Fibroblast of gingiva (primary cell): ENCODE measurements at regions not wholly inside any gene's neighbourhood (a gene's known extent, or its start where the extent isn't known, plus 50 kb on each side); places are given as distances from the start of the nearest gene placed in this dataset.
"Not testable (repeated sequence)": the region's sequence is repeated elsewhere in the genome, so short reads cannot be mapped to it uniquely, and the experiment has no call there.

ENCODE experiments used
- DNase-seq: peaks from one replicate; pipeline ENCODE4 v3.0.0-alpha.2; 2011; ENCODE audit warnings: low read depth

DNA sequence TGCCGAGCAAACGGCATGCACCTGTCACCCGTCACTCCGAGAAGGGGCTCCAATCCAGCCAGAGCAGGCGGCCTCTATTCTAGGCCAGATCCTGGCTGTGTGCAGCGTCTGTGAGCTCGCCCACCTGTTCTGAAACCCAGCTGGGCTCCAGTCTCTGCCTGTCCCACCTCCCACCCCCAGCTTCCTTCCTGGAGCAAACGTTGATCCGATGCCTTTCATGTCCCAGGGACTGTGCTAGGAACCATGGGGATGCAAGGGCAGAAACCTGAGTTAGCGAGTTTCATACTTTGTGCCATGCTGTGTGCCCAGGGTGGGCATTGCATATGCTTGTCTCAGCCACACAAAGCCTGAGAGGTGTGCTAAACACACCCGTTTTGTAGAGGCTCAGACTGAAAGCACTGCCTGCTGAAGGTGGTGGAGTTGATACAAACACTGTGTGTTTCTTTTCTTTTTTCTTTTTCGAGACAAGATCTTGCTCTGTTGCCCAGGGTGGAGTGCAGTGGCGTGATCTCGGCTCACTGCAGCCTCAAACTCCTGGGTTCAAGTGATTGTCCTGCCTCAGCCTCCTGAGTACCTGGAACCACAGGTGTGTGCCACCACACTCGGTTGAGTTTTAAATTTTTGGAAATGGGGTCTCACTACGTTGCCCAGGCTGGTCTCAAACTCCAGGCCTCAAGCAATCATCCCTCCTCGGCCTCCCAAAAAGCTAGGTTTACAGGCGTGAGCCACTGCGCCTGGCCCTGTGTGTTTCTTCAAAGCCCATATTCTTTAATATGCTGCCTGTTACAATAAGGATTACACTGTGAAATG is 84.1 kb upstream of the MED13L start:
- no peak for DNase-seq

DNA sequence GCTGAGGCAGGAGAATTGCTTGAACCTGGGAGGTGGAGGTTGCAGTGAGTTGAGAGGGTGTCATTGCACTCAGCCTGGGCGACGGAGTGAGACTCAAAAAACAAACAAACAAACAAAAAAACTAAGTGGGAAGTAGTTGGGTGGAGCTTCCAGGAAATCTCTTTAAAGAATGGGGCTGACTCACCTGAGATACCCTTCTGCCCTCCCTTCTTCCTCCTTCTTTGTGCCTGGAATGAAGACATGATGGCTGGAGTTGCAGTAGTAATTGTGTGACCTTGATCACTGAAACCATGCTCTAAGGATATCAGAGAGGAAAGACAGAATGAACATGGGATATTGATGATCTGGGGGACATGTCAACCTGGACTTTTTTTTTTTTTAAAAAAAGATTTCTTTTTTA is 87.6 kb upstream of the MED13L start:
- no peak for DNase-seq

GRCh38 chr12:116365606-116366455 is 88.3 kb upstream of the MED13L start:
- DNase-seq: no peak

- no peak for DNase-seq
These were observed 88.9 kb upstream of the MED13L start for GRCh38 chr12:116366456-116366776.

DNA sequence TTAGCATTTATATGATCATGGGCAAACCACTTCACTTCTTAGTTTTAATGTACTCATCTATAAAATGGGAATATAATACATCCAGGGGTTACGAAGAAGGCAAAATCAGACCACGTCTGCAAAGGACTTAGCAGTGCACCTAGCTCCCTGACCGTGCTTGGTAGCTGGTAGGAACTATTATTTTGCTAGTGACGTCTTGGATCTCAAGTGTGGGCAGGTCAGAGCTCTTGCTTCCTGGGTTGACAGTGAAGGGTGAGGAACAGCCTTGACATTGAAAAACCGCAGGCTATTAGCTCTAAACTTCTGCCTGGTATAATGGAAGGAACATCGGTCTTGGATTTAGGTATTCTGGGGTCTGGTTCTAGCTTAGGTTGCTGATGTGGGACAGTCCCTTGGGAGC is 89.3 kb upstream of the MED13L start:
- no peak for DNase-seq

DNA sequence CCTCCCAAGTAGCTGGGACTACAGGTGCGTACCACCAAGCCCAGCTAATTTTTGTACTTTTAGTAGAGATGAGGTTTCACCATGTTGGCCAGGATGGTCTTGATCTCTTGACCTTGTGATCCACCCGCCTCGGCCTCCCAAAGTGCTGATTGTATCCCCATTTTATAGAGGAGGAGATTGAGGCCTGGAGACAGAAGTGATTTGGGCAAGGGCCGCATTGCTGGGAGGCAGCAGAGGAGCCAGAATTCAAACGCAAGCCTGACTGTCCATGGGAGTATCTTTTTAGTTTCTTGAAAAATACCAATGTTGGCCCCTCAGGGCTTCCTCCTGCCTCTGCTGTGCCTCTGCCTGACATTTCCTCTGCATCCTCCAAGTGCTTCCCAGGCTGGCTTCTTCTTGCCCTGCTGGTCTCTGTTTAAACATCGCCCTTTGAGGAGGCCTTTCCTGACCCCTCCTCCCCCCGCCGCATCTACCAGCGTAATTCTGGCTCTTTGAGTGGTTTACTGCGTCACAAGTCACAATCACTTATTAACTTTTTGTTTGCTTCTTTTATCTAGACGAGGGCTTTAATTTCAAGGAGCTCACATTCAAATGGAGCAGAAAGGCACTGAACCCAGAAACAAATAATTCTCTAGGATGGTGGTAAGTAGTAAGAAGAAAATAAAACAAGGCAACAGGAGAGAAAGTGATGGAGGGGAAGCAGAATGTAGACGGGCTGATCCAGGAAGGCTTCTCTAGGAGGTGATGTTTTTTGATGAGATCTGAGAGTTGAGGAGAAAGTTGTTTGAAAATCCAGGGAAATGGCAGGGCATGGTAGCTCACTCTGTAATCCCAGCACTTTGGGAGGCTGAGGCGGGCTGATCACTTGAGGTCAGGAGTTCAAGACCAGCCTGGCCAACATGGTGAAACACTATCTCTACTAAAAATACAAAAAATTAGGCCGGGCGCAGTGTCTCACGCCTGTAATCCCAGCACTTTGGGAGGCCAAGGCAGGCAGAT is 91.0 kb upstream of the MED13L start:
- no peak for DNase-seq

- peak; percentile 69 for DNase-seq
These were observed 92.5 kb upstream of the MED13L start for GRCh38 chr12:116370004-116370404.

- no peak for DNase-seq
These were observed 93.5 kb upstream of the MED13L start for GRCh38 chr12:116370886-116371580.

DNA sequence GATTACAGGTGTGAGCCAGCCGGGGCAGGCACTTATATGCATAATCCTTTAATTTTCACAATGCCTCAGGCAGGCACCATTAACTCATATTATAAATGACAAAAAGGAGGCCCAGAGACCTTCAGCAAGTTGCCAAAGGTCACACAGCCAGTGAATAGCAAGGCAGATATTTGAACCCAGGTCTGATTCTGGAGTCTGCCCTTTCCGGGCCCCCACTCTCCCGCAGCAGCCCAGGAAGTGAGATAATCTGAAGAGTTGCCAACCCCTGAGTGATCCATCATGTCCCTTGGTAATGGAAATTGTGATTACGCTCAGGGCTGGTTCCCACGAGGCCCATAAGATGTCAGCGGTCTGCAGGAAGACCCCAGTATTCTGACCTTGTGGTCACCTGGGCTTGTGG is 95.3 kb upstream of the MED13L start:
- DNase-seq: no peak

GRCh38 chr12:116373572-116374206 is 96.2 kb upstream of the MED13L start:
- no peak for DNase-seq

GRCh38 chr12:116374207-116374606 is 96.7 kb upstream of the MED13L start:
- no peak for DNase-seq

DNA sequence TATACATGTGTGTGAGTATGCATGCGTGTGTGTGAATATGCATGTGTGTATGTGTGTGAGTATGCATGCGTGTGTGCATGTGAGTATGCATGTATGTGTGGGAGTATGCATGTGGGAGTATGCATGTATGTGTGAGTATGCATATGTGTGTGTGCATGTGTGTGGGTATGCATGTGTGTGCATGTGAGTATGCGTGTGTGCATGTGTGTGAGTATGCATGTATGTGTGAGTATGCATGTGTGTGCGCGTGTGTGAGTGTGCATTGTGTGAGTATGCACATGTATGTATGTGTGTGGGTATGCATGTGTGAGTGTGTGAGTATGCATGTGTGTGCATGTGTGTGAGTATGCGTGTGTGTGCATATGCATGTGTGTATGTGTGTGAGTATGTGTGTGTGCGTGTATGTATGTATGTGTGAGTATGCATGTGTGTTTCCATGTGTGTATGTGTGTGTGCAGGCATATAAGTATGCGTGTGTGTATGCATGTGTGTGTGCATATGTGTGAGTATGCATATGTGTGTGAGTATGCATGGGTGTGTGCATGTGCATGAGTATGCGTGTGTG is 97.9 kb upstream of the MED13L start:
- no peak for DNase-seq

DNA sequence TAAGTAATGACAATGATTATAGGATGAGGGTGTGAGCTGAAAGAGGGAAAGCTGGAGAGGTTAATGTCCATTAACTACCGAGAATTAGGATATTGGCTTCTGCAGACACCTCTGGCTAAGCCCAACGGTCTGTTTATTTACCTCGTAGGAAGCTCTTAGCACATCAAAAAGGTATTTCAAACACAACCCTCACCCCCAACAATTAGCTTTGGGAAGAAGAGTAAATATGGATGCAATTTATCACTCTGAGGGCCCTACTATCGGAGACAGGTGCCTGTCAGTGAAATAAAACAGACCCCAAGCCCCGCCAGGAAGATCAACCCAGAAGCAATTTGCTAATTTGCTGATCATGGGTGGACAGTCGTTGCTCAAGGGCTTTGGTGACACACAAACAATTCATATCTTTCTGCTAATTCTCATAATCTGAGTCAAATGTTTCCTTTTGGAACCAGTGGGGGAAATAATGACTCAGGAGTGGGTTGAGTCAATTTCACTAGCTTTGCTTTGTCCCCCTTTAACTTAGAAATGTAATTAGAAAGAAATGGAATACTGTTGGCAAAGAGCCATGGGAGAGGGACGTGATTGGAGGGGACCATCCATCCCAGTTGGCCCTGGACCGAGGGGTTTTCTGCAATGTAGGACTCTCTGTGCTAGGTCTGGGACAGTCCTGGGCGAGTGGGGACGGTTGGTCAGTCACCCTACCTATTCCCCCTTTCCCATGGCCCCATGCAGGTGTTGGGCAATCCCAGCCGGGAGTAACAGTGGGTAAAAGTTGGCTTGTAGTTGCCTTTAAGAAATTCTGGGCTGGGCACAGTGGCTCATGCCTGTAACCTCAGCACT is 99.1 kb upstream of the MED13L start:
- peak; percentile 89 for DNase-seq

- DNase-seq: not testable (repeated sequence)
These were observed 99.7 kb upstream of the MED13L start for GRCh38 chr12:116377194-116377571.

DNA sequence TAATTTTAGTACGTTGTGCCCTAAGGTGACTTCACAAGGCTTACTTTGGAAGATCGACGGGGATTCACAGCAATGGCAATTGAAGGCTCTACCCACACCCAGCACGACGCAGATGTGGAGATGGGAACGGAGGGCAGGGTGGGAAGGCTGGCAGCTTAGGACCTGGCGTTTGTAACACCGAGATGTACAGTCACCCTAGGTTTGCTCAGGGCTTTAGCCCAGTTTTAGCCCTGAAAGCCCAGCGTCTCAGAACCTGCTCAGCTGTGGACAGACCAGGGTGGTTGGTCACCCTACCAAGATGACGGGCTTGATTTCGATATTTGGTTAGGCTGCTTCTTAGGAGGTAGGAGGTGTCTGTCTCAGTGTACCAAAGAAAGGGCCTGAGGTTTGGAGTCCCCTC is 100.5 kb upstream of the MED13L start:
- DNase-seq: no peak

GRCh38 chr12:116380108-116380507 is 102.6 kb upstream of the MED13L start:
- no peak for DNase-seq

- peak; percentile 46 for DNase-seq
These were observed 103.2 kb upstream of the MED13L start for GRCh38 chr12:116380740-116381139.

DNA sequence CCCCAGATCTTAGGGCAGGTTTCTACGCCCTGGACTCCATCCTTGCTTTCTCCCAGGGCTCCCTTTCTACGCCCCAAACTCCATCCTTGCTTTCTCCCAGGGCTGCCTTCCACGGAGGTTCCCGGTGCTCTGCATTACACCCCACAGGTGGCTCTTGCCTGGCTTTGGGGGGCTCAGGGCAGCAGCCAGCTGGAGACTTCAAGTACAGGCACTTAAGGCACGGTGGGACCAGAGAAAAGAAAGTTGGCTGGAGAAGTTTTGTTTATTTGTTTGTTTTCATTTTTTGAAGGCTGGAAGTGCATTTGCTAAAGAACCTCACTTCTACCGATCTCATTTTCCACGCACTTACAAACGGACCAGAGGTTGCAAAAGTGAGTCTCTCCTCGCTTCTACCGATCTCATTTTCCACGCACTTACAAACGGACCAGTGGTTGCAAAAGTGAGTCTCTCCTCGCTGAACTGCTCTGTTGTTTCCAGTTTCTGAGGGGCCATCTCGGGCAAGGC is 103.8 kb upstream of the MED13L start:
- DNase-seq: peak; percentile 82
